B cell (primary cell): ENCODE measurements at regions not wholly inside any gene's neighbourhood (a gene's known extent, or its start where the extent isn't known, plus 50 kb on each side); places are given as distances from the start of the nearest gene placed in this dataset.

Experiments used
- EZH2 ChIP-seq: IDR thresholded peaks from 2 replicates; pipeline ENCODE4 v1.6.1; 2012; ENCODE audit warnings: borderline replicate concordance, low read depth, mild to moderate bottlenecking, moderate library complexity, low read length; ENCODE audit not compliant: insufficient read depth, poor library complexity, severe bottlenecking
- TF ChIP-seq, protein P1 (sequence below): fragments of 200-600 bp; IDR thresholded peaks from one replicate; pipeline ENCODE4 v1.8.0; 2022; ENCODE audit warnings: antibody characterized with exemption, mild to moderate bottlenecking

DNA sequence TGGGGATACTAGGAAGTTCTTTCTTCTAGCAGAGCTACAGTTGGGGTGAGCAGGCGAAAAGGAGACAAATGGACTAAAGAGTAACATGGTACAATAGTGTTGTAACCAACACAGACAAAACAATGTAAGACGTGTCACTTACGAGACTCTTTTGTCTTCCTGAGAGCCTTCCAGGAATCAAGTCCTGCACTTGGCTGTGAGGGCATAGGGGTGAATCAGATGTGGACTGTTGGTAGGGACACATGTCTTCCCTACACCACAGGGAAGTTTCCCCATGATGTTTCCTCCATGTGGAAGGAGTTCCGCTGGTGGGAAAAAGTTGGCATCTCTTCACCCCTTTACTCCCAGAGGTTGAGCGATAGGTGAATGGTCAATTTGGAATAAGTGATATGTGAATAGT lies 364.7 kb downstream of the NUAK1 start:
- no peak for TF ChIP-seq EZH2
- TF ChIP-seq, protein P1, sequence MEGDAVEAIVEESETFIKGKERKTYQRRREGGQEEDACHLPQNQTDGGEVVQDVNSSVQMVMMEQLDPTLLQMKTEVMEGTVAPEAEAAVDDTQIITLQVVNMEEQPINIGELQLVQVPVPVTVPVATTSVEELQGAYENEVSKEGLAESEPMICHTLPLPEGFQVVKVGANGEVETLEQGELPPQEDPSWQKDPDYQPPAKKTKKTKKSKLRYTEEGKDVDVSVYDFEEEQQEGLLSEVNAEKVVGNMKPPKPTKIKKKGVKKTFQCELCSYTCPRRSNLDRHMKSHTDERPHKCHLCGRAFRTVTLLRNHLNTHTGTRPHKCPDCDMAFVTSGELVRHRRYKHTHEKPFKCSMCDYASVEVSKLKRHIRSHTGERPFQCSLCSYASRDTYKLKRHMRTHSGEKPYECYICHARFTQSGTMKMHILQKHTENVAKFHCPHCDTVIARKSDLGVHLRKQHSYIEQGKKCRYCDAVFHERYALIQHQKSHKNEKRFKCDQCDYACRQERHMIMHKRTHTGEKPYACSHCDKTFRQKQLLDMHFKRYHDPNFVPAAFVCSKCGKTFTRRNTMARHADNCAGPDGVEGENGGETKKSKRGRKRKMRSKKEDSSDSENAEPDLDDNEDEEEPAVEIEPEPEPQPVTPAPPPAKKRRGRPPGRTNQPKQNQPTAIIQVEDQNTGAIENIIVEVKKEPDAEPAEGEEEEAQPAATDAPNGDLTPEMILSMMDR = no peak
